ENCODE measurements at regions not wholly inside any gene's neighbourhood (a gene's known extent, or its start where the extent isn't known, plus 50 kb on each side); places are given as distances from the start of the nearest gene placed in this dataset.
A peak's percentile ranks its signal among the peaks of the same experiment; 100 is the strongest.

GRCh38 chr3:8371960-8372463 is 129.6 kb upstream of the LMCD1 start:
- TF ChIP-seq, protein P1, sequence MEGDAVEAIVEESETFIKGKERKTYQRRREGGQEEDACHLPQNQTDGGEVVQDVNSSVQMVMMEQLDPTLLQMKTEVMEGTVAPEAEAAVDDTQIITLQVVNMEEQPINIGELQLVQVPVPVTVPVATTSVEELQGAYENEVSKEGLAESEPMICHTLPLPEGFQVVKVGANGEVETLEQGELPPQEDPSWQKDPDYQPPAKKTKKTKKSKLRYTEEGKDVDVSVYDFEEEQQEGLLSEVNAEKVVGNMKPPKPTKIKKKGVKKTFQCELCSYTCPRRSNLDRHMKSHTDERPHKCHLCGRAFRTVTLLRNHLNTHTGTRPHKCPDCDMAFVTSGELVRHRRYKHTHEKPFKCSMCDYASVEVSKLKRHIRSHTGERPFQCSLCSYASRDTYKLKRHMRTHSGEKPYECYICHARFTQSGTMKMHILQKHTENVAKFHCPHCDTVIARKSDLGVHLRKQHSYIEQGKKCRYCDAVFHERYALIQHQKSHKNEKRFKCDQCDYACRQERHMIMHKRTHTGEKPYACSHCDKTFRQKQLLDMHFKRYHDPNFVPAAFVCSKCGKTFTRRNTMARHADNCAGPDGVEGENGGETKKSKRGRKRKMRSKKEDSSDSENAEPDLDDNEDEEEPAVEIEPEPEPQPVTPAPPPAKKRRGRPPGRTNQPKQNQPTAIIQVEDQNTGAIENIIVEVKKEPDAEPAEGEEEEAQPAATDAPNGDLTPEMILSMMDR (IDR thresholded peaks at IDR 0.05; ENCODE audit: low read depth, low read length, missing control alignments), result no peak
- Histone ChIP-seq H3K27ac (no peak overlapping the region), H3K4me3 (ENCODE audit: low read depth, low read length) (no peak overlapping the region), H3K27me3 (replicated peaks) (no peaks in the 10 kb centered on the region), H3K36me3 (replicated peaks) (no peaks in the 10 kb centered on the region)
- in situ Hi-C loops (cut with HindIII; ENCODE audit: low pct_ligation_motif_present, low sequenced_read_pairs), result no loop called here
- no peak for DNase-seq

GRCh38 chr3:8380904-8381704 is 120.5 kb upstream of the LMCD1 start:
- Histone ChIP-seq H3K36me3 (replicated peaks) (no peaks in the 10 kb centered on the region), H3K4me3 (ENCODE audit: low read depth, low read length) (no peak overlapping the region), H3K27ac (no peak overlapping the region), H3K27me3 (replicated peaks) (no peaks in the 10 kb centered on the region)
- TF ChIP-seq, protein P1 (IDR thresholded peaks at IDR 0.05; ENCODE audit: low read depth, low read length, missing control alignments), result no peak
- in situ Hi-C loops (cut with HindIII; ENCODE audit: low pct_ligation_motif_present, low sequenced_read_pairs), result no loop called here
- DNase-seq, result no peak

DNA sequence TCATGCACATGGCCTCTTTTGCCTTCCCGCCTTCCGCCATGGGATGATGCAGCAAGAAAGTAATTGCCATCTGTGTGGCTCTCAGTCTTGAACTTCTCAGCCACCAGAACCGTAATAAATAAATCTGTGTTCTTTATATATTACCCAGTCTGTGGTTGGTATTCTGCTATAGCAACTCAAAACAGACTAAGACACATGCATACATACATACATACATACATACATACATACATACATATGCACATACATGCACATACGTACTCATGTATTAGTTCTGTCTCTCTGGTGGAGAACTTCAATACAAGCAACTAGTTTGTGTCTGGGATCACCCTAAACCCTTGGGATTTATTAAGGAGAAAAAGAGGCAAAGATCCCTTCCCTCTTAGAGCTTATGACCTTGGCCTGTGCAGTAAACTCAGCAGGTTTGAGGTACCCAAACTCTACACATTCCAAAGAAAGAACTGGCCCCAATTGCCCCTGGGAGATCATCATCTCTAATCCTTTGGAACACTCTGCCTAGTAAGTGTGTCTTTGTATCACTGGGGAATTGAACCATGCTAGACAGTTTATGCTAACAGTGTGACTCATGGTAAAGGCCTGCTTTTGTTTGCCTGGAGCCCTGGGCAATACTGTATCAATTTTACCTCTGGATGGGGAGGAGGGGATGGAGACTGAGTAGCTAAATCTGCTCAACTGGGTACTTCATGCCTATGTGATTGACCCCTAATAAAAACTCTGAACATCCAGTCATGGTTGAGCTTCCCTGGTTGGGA is 115.6 kb upstream of the LMCD1 start:
- in situ Hi-C loops (cut with HindIII; ENCODE audit: low pct_ligation_motif_present, low sequenced_read_pairs), result no loop called here
- DNase-seq, result peak; percentile 27
- TF ChIP-seq, protein P1 (IDR thresholded peaks at IDR 0.05; ENCODE audit: low read depth, low read length, missing control alignments), result no peak
- Histone ChIP-seq H3K27ac (no peak overlapping the region), H3K36me3 (replicated peaks) (no peaks in the 10 kb centered on the region), H3K27me3 (replicated peaks) (no peaks in the 10 kb centered on the region), H3K4me3 (ENCODE audit: low read depth, low read length) (no peak overlapping the region)

DNA sequence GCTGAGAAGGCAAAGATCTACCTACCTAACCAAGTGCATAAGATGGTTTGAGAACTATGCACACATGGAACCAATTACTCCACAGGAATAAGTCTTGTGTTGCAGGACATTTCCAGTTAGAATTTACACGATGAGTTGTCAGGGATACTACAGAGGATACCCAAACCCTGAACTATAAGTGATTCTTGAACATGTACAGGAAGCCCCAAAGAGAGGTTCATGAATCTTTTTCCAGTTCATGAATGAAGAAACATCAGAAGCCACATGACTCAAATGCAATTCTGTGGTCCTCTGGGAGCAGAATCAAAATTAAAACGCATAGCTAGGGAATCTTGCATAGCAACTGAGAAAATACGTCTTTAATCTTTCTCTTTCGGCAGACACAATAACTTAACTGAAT is 114.1 kb upstream of the LMCD1 start:
- no peak overlapping the region for H3K27ac ChIP-seq
- TF ChIP-seq, protein P1 (IDR thresholded peaks at IDR 0.05; ENCODE audit: low read depth, low read length, missing control alignments), result no peak
- in situ Hi-C loops (cut with HindIII; ENCODE audit: low pct_ligation_motif_present, low sequenced_read_pairs), result no loop called here

GRCh38 chr3:8399686-8400085 is 101.9 kb upstream of the LMCD1 start:
- Histone ChIP-seq H3K36me3 (replicated peaks) (no peaks in the 10 kb centered on the region), H3K27ac (no peak overlapping the region), H3K27me3 (replicated peaks) (no peaks in the 10 kb centered on the region), H3K4me3 (ENCODE audit: low read depth, low read length) (no peak overlapping the region)
- TF ChIP-seq, protein P1 (IDR thresholded peaks at IDR 0.05; ENCODE audit: low read depth, low read length, missing control alignments), result no peak
- in situ Hi-C loops (cut with HindIII; ENCODE audit: low pct_ligation_motif_present, low sequenced_read_pairs), result no loop called here
- no peak for DNase-seq

More for the DNA sequence above, 114.1 kb upstream of the LMCD1 start:
- Histone ChIP-seq H3K27me3 (replicated peaks) (no peaks in the 10 kb centered on the region), H3K4me3 (ENCODE audit: low read depth, low read length) (no peak overlapping the region), H3K36me3 (replicated peaks) (no peaks in the 10 kb centered on the region)
- no peak for DNase-seq

All from brain microvascular endothelial cell (primary cell).